HCT116 (cell line): ENCODE measurements at regions not wholly inside any gene's neighbourhood (a gene's known extent, or its start where the extent isn't known, plus 50 kb on each side); places are given as distances from the start of the nearest gene placed in this dataset.

Source experiments
- CBX3 ChIP-seq: IDR thresholded peaks from 2 replicates; pipeline ENCODE4 v1.6.1; 2012; ENCODE audit warnings: low read depth
- EZH2phosphoT487 ChIP-seq: fragments of 200-600 bp; IDR thresholded peaks from 2 replicates; pipeline ENCODE4 v1.6.1; 2018; ENCODE audit warnings: antibody characterized with exemption, borderline replicate concordance
- MAX ChIP-seq: IDR thresholded peaks from 2 replicates; pipeline ENCODE4 v1.6.1; 2012
- POLR2AphosphoS5 ChIP-seq: IDR thresholded peaks from 2 replicates; pipeline ENCODE4 v1.6.1; 2011; ENCODE audit warnings: mild to moderate bottlenecking, low read depth, low read length, moderate library complexity
- RAD21 ChIP-seq: IDR thresholded peaks from 2 replicates; pipeline ENCODE4 v1.6.1; 2012; ENCODE audit warnings: low read depth, mild to moderate bottlenecking
- ZNF274 ChIP-seq: fragments of 200-500 bp; sonication (Bioruptor generic); IDR thresholded peaks from 2 replicates; pipeline ENCODE4 v1.6.1; 2014; ENCODE audit warnings: mild to moderate bottlenecking, low read depth, low read length, inconsistent platforms
- TF ChIP-seq, protein P1 (sequence below), 3 experiments: fragments of 200-600 bp in 1 of 3; sonication (generic) in 1 of 3; IDR thresholded peaks in 2 of 3; conservative IDR thresholded peaks in 1 of 3; 2 replicates each; pipeline ENCODE4 v1.5.1; 2012 to 2017; ENCODE audit warnings: low read depth in 2 of 3, low read length in 2 of 3, antibody characterized with exemption in 1 of 3, borderline replicate concordance in 1 of 3, control low read depth in 1 of 3, mild to moderate bottlenecking in 1 of 3, mixed read lengths in 1 of 3, mixed run types in 1 of 3, moderate library complexity in 1 of 3; ENCODE audit not compliant: insufficient read depth in 1 of 3
- TF ChIP-seq, protein P2 (sequence below): IDR thresholded peaks from 2 replicates; pipeline ENCODE4 v1.6.1; 2012; ENCODE audit warnings: low read depth

DNA sequence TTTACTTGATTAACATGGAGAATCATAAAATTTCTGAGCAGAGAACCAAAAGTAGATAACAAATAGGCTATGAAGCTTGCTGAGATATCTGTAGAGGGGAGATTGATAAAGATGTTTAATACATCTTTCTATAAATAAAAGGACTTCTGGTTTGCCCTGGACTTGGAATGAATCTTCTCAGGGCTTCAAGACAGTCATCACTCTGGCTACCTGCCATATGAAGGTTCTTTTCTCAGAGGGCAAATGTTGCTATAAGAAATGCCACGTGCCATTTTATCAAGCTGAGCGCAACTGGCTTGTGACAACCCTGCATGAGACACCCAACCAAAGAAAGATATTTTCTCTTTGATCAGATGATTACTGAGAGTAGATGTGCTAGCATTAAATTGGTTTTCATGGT lies 192.5 kb downstream of the WNT5A start:
- TF ChIP-seq RAD21 = no peak
- TF ChIP-seq, protein P1, sequence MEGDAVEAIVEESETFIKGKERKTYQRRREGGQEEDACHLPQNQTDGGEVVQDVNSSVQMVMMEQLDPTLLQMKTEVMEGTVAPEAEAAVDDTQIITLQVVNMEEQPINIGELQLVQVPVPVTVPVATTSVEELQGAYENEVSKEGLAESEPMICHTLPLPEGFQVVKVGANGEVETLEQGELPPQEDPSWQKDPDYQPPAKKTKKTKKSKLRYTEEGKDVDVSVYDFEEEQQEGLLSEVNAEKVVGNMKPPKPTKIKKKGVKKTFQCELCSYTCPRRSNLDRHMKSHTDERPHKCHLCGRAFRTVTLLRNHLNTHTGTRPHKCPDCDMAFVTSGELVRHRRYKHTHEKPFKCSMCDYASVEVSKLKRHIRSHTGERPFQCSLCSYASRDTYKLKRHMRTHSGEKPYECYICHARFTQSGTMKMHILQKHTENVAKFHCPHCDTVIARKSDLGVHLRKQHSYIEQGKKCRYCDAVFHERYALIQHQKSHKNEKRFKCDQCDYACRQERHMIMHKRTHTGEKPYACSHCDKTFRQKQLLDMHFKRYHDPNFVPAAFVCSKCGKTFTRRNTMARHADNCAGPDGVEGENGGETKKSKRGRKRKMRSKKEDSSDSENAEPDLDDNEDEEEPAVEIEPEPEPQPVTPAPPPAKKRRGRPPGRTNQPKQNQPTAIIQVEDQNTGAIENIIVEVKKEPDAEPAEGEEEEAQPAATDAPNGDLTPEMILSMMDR (IDR thresholded peaks at IDR 0.05 in 2 of 3, conservative IDR thresholded peaks at IDR 0.05 in 1 of 3; ENCODE audit: borderline replicate concordance in 1 of 3, insufficient read depth in 1 of 3, low read depth in 2 of 3, low read length in 2 of 3) = no peak
- TF ChIP-seq ZNF274 = no peak
- no peak for TF ChIP-seq EZH2phosphoT487
- TF ChIP-seq, protein P2, sequence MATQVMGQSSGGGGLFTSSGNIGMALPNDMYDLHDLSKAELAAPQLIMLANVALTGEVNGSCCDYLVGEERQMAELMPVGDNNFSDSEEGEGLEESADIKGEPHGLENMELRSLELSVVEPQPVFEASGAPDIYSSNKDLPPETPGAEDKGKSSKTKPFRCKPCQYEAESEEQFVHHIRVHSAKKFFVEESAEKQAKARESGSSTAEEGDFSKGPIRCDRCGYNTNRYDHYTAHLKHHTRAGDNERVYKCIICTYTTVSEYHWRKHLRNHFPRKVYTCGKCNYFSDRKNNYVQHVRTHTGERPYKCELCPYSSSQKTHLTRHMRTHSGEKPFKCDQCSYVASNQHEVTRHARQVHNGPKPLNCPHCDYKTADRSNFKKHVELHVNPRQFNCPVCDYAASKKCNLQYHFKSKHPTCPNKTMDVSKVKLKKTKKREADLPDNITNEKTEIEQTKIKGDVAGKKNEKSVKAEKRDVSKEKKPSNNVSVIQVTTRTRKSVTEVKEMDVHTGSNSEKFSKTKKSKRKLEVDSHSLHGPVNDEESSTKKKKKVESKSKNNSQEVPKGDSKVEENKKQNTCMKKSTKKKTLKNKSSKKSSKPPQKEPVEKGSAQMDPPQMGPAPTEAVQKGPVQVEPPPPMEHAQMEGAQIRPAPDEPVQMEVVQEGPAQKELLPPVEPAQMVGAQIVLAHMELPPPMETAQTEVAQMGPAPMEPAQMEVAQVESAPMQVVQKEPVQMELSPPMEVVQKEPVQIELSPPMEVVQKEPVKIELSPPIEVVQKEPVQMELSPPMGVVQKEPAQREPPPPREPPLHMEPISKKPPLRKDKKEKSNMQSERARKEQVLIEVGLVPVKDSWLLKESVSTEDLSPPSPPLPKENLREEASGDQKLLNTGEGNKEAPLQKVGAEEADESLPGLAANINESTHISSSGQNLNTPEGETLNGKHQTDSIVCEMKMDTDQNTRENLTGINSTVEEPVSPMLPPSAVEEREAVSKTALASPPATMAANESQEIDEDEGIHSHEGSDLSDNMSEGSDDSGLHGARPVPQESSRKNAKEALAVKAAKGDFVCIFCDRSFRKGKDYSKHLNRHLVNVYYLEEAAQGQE = no peak
- no peak for TF ChIP-seq POLR2AphosphoS5
- TF ChIP-seq MAX = no peak
- no peak for TF ChIP-seq CBX3
